H9 (cell line): ENCODE measurements at regions not wholly inside any gene's neighbourhood (a gene's known extent, or its start where the extent isn't known, plus 50 kb on each side); places are given as distances from the start of the nearest gene placed in this dataset.

ENCODE experiments used
- DNase-seq: peaks from one replicate; pipeline ENCODE4 v3.0.0-alpha.2; 2017
- H2AFZ ChIP-seq: one replicate; pipeline ENCODE4 v1.6.1; 2013; ENCODE audit warnings: mild to moderate bottlenecking, low read length, control low read depth, moderate library complexity
- H2AK5ac ChIP-seq: 2 replicates; pipeline ENCODE4 v1.6.1; 2013; ENCODE audit warnings: low read length, control low read depth, mixed read lengths; ENCODE audit not compliant: insufficient read length
- H2BK120ac ChIP-seq: one replicate; pipeline ENCODE4 v1.6.1; 2013; ENCODE audit warnings: low read depth, mild to moderate bottlenecking, low read length, control low read depth, inconsistent platforms; ENCODE audit not compliant: poor library complexity, severe bottlenecking
- H2BK12ac ChIP-seq: 2 replicates; pipeline ENCODE4 v1.6.1; 2013; ENCODE audit warnings: low read length, control low read depth, mixed read lengths, low read depth; ENCODE audit not compliant: insufficient read length
- H2BK15ac ChIP-seq: 2 replicates; pipeline ENCODE4 v1.6.1; 2013; ENCODE audit warnings: low read depth, low read length, control low read depth
- H2BK20ac ChIP-seq: one replicate; pipeline ENCODE4 v1.6.1; 2013; ENCODE audit warnings: low read depth, mild to moderate bottlenecking, low read length, control low read depth, inconsistent platforms; ENCODE audit not compliant: poor library complexity, severe bottlenecking
- H2BK5ac ChIP-seq: 2 replicates; pipeline ENCODE4 v1.6.1; 2013; ENCODE audit warnings: low read length, control low read depth, mixed read lengths; ENCODE audit not compliant: insufficient read length
- H3K14ac ChIP-seq: 2 replicates; pipeline ENCODE4 v1.6.1; 2013; ENCODE audit warnings: low read length, control low read depth; ENCODE audit not compliant: insufficient read depth
- H3K18ac ChIP-seq: 2 replicates; pipeline ENCODE4 v1.6.1; 2013; ENCODE audit warnings: low read depth, mild to moderate bottlenecking, mixed read lengths, low read length, control low read depth; ENCODE audit not compliant: insufficient read length
- H3K23ac ChIP-seq: 2 replicates; pipeline ENCODE4 v1.6.1; 2013; ENCODE audit warnings: low read length, control low read depth, mixed read lengths, low read depth; ENCODE audit not compliant: insufficient read length
- H3K23me2 ChIP-seq: 2 replicates; pipeline ENCODE4 v1.6.1; 2013; ENCODE audit warnings: low read depth, mild to moderate bottlenecking, mixed read lengths, low read length, control low read depth; ENCODE audit not compliant: insufficient read length, poor library complexity, severe bottlenecking
- H3K27ac ChIP-seq: 2 replicates; pipeline ENCODE4 v1.5.1; 2013; ENCODE audit warnings: low read length, control low read depth, mixed read lengths, low read depth; ENCODE audit not compliant: insufficient read length
- H3K27me3 ChIP-seq: 2 replicates; pipeline ENCODE4 v1.6.1; 2013; ENCODE audit warnings: low read length, control low read depth, inconsistent platforms; ENCODE audit not compliant: insufficient read depth
- H3K4ac ChIP-seq: 2 replicates; pipeline ENCODE4 v1.6.1; 2013; ENCODE audit warnings: low read depth, mild to moderate bottlenecking, control low read depth, inconsistent platforms, low read length, moderate library complexity
- H3K4me1 ChIP-seq: 2 replicates; pipeline ENCODE4 v1.6.1; 2013; ENCODE audit warnings: low read length, control low read depth, inconsistent platforms; ENCODE audit not compliant: insufficient read depth
- H3K4me2 ChIP-seq: 2 replicates; pipeline ENCODE4 v1.6.1; 2013; ENCODE audit warnings: low read length, control low read depth, mixed read lengths; ENCODE audit not compliant: insufficient read length, insufficient read depth
- H3K56ac ChIP-seq: 2 replicates; pipeline ENCODE4 v1.6.1; 2013; ENCODE audit warnings: low read depth, mild to moderate bottlenecking, mixed read lengths, low read length, control low read depth; ENCODE audit not compliant: insufficient read length
- H3K79me1 ChIP-seq: 2 replicates; pipeline ENCODE4 v1.6.1; 2013; ENCODE audit warnings: low read depth, mild to moderate bottlenecking, moderate library complexity, low read length, control low read depth, inconsistent platforms; ENCODE audit not compliant: insufficient read depth, poor library complexity, severe bottlenecking
- H3K79me2 ChIP-seq: 2 replicates; pipeline ENCODE4 v1.6.1; 2013; ENCODE audit warnings: low read length, control low read depth, inconsistent platforms; ENCODE audit not compliant: insufficient read depth
- H3K9ac ChIP-seq: 2 replicates; pipeline ENCODE4 v1.6.1; 2013; ENCODE audit warnings: low read length, control low read depth, mixed read lengths; ENCODE audit not compliant: insufficient read length; ENCODE audit errors: extremely low read depth
- H3K9me3 ChIP-seq: one replicate; pipeline ENCODE4 v1.6.1; 2013; ENCODE audit warnings: low read depth, low read length, inconsistent platforms; ENCODE audit not compliant: control insufficient read depth
- H3T11ph ChIP-seq: one replicate; pipeline ENCODE4 v1.6.1; 2013; ENCODE audit warnings: mild to moderate bottlenecking, low read length, control low read depth, inconsistent platforms
- H4K20me1 ChIP-seq: one replicate; pipeline ENCODE4 v1.6.1; 2013; ENCODE audit not compliant: control insufficient read depth, insufficient read length, insufficient read depth
- H4K5ac ChIP-seq: 2 replicates; pipeline ENCODE4 v1.6.1; 2013; ENCODE audit warnings: low read depth, mild to moderate bottlenecking, mixed read lengths, low read length, control low read depth; ENCODE audit not compliant: insufficient read length
- H4K8ac ChIP-seq: replicated peaks from 2 replicates; pipeline ENCODE4 v1.6.1; 2013; ENCODE audit warnings: low read length, control low read depth, mixed read lengths, low read depth; ENCODE audit not compliant: insufficient read length
- H4K91ac ChIP-seq: 2 replicates; pipeline ENCODE4 v1.6.1; 2013; ENCODE audit warnings: low read depth, mild to moderate bottlenecking, moderate library complexity, mixed read lengths, low read length, control low read depth; ENCODE audit not compliant: insufficient read length
- H3K27ac Mint-ChIP-seq, 3 experiments: 2 replicates in 2 of 3; 3 replicates in 1 of 3; pipeline ENCODE4 v1.8.0; 2020 to 2021; ENCODE audit warnings: mixed read lengths in 3 of 3, mild to moderate bottlenecking in 1 of 3, moderate library complexity in 1 of 3
- H3K27me3 Mint-ChIP-seq: 2 replicates; pipeline ENCODE4 v1.8.0; 2021; ENCODE audit warnings: low read depth, mild to moderate bottlenecking, moderate library complexity, mixed read lengths
- H3K36me3 Mint-ChIP-seq, 3 experiments: 2 replicates in 2 of 3; 3 replicates in 1 of 3; pipeline ENCODE4 v1.8.0; 2020 to 2021; ENCODE audit warnings: low read depth in 3 of 3, mixed read lengths in 3 of 3; ENCODE audit not compliant: insufficient read depth in 1 of 3
- H3K4me1 Mint-ChIP-seq, 2 experiments: 2 replicates each; pipeline ENCODE4 v1.8.0; 2020; ENCODE audit warnings: mixed read lengths in 2 of 2
- H3K4me3 Mint-ChIP-seq, 2 experiments: 2 replicates in 1 of 2; 3 replicates in 1 of 2; pipeline ENCODE4 v1.8.0; 2020 to 2021; ENCODE audit warnings: mild to moderate bottlenecking in 2 of 2, mixed read lengths in 2 of 2, moderate library complexity in 1 of 2
- H3K9me3 Mint-ChIP-seq, 2 experiments: 2 replicates in 1 of 2; 3 replicates in 1 of 2; pipeline ENCODE4 v1.8.0; 2020; ENCODE audit warnings: mild to moderate bottlenecking in 2 of 2, mixed read lengths in 2 of 2, moderate library complexity in 1 of 2
- TF ChIP-seq, protein P1 (sequence below): fragments of 200-600 bp; sonication (generic); conservative IDR thresholded peaks from 3 replicates; pipeline ENCODE4 v1.8.0; 2021; ENCODE audit warnings: antibody characterized with exemption, mild to moderate bottlenecking

DNA sequence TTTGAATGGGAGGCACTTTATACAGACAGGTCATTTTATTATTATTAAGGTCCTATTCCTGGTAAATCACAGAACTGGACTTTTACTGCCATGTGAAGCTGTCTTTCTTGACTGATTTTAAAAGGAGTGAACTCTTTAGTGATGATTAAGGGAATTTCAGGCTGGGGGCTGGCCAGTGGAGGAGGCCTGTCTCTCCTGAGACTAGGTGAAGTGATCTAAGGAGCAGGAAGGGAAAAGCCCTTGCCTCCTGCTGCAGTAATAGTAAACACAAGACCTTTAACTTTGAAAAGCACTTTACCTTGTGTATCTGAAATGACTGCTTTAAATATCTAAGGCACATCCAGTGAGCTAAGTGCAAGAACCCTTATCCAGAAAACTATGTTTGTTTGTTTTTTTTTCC is 118.0 kb upstream of the SPAG17 start:
- no peak for DNase-seq
- Histone ChIP-seq H2BK12ac (no peak overlapping the region), H3K4ac (no peak overlapping the region), H3K14ac (no peak overlapping the region), H3K4me2 (no peak overlapping the region), H3K4me1 (peaks cover 5% of the 10 kb centered on the region; the same call in 1 of the 2 replicates), H2BK5ac (no peak overlapping the region), H3K23ac (no peak overlapping the region), H3K9ac (no peak overlapping the region), H4K91ac (no peak overlapping the region), H2BK15ac (no peak overlapping the region), H3K79me1 (no peaks in the 10 kb centered on the region), H3K18ac (no peak overlapping the region), H3T11ph (no peak overlapping the region), H3K79me2 (no peaks in the 10 kb centered on the region), H4K8ac (no peak overlapping the region), H3K9me3 (no peaks in the 10 kb centered on the region), H3K27me3 (no peaks in the 10 kb centered on the region), H2AFZ (no peak overlapping the region), H4K5ac (no peak overlapping the region), H3K56ac (no peak overlapping the region), H2BK120ac (no peak overlapping the region), H2AK5ac (no peak overlapping the region), H3K23me2 (no peaks in the 10 kb centered on the region), H2BK20ac (no peak overlapping the region), H3K27ac (no peak overlapping the region), H4K20me1 (no peaks in the 10 kb centered on the region)
- Mint-ChIP-seq H3K27me3 (no peaks in the 10 kb centered on the region; the same call in 1 of the 2 replicates), H3K9me3 (no peaks in the 10 kb centered on the region; a peak in 1 of 5 replicates), H3K36me3 (no peaks in the 10 kb centered on the region), H3K27ac (peak overlapping the region in 2 of 3 experiments; percentile 50 to 75; a peak in 2 of 7 replicates), H3K4me3 (no peak overlapping the region), H3K4me1 (peaks cover 43 to 49% of the 10 kb centered on the region in 2 experiments)
- TF ChIP-seq, protein P1, sequence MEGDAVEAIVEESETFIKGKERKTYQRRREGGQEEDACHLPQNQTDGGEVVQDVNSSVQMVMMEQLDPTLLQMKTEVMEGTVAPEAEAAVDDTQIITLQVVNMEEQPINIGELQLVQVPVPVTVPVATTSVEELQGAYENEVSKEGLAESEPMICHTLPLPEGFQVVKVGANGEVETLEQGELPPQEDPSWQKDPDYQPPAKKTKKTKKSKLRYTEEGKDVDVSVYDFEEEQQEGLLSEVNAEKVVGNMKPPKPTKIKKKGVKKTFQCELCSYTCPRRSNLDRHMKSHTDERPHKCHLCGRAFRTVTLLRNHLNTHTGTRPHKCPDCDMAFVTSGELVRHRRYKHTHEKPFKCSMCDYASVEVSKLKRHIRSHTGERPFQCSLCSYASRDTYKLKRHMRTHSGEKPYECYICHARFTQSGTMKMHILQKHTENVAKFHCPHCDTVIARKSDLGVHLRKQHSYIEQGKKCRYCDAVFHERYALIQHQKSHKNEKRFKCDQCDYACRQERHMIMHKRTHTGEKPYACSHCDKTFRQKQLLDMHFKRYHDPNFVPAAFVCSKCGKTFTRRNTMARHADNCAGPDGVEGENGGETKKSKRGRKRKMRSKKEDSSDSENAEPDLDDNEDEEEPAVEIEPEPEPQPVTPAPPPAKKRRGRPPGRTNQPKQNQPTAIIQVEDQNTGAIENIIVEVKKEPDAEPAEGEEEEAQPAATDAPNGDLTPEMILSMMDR = no peak
